Spleen (tissue), 7 donors: ENCODE measurements at regions not wholly inside any gene's neighbourhood (a gene's known extent, or its start where the extent isn't known, plus 50 kb on each side); places are given as distances from the start of the nearest gene placed in this dataset.

Source experiments
- POLR2A ChIP-seq, 3 donors: fragments of 450-650 bp; IDR thresholded peaks; one replicate each; pipeline ENCODE4 v1.5.1; 2017; ENCODE audit warnings: antibody characterized with exemption in 3 of 3, mild to moderate bottlenecking in 1 of 3
- POLR2AphosphoS5 ChIP-seq, 3 donors: sonication (generic); formaldehyde crosslinking; IDR thresholded peaks; one replicate each; pipeline ENCODE4 v1.5.1; 2017; ENCODE audit warnings: antibody characterized with exemption in 3 of 3
- TF ChIP-seq, protein P1 (sequence below), 11 experiments: fragments of 200-600 bp in 7 of 11; fragments of 450-650 bp in 4 of 11; sonication (generic) in 4 of 11; IDR thresholded peaks in 8 of 11; conservative IDR thresholded peaks in 3 of 11; 1 replicate in 7 of 11; 2 replicates in 4 of 11; pipeline versions ENCODE4 v1.4.0 to v1.8.0; 2016 to 2021; ENCODE audit warnings: antibody characterized with exemption in 11 of 11, inconsistent platforms in 4 of 11, mild to moderate bottlenecking in 1 of 11
- donor health status: DM: no; HTN: no; CAD: no; lungs with moderate emphysema.
- donor health status: DM: no; HTN: no; CAD: no.
- donor health status: DM: no; HTN: no; CAD: no.

DNA sequence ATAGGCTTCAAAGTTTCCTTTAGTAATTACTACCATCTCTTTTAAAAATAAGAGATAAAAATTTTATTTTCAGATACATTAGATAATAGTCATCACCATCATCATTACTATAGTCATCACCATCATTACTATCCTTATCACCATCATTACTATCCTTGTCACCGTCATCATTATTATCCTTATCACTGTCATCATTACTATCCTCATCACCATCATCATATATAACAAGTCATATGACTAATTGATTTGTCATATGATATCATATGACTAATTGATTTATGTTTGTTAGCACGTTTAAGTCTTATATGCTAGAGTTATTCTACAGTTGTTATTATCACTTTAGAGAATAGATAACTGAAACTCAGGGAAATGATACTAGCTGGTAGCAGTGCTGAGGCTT is 382.1 kb upstream of the CDH18 start:
- TF ChIP-seq, protein P1, sequence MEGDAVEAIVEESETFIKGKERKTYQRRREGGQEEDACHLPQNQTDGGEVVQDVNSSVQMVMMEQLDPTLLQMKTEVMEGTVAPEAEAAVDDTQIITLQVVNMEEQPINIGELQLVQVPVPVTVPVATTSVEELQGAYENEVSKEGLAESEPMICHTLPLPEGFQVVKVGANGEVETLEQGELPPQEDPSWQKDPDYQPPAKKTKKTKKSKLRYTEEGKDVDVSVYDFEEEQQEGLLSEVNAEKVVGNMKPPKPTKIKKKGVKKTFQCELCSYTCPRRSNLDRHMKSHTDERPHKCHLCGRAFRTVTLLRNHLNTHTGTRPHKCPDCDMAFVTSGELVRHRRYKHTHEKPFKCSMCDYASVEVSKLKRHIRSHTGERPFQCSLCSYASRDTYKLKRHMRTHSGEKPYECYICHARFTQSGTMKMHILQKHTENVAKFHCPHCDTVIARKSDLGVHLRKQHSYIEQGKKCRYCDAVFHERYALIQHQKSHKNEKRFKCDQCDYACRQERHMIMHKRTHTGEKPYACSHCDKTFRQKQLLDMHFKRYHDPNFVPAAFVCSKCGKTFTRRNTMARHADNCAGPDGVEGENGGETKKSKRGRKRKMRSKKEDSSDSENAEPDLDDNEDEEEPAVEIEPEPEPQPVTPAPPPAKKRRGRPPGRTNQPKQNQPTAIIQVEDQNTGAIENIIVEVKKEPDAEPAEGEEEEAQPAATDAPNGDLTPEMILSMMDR (IDR thresholded peaks at IDR 0.05 in 8 of 11, conservative IDR thresholded peaks at IDR 0.05 in 3 of 11): no peak
- no peak for TF ChIP-seq POLR2A (IDR thresholded peaks at IDR 0.05)
- no peak for TF ChIP-seq POLR2AphosphoS5 (IDR thresholded peaks at IDR 0.05)
